H1 (cell line): ENCODE measurements at regions not wholly inside any gene's neighbourhood (a gene's known extent, or its start where the extent isn't known, plus 50 kb on each side); places are given as distances from the start of the nearest gene placed in this dataset.

ENCODE experiments used
- CTCF ChIP-seq, 3 experiments: IDR thresholded peaks; 1 replicate in 2 of 3; 2 replicates in 1 of 3; pipeline versions ENCODE4 v1.5.1 to v1.6.1; 2011; ENCODE audit warnings: low read length in 3 of 3, mild to moderate bottlenecking in 3 of 3, inconsistent platforms in 2 of 3, low read depth in 1 of 3, moderate library complexity in 1 of 3; ENCODE audit not compliant: insufficient read depth in 1 of 3; ENCODE audit errors: control extremely low read depth in 1 of 3
- MAX ChIP-seq: IDR thresholded peaks from 2 replicates; pipeline ENCODE4 v1.6.1; 2012; ENCODE audit warnings: inconsistent platforms
- POLR2A ChIP-seq, 2 experiments: IDR thresholded peaks; 1 replicate in 1 of 2; 2 replicates in 1 of 2; pipeline ENCODE4 v1.6.1; 2011; ENCODE audit warnings: low read depth in 2 of 2, low read length in 2 of 2, mild to moderate bottlenecking in 2 of 2; ENCODE audit errors: control extremely low read depth in 1 of 2
- RAD21 ChIP-seq, 2 experiments: IDR thresholded peaks in 1 of 2; conservative IDR thresholded peaks in 1 of 2; 2 replicates each; pipeline ENCODE4 v1.6.1; 2011; ENCODE audit warnings: low read depth in 2 of 2, low read length in 2 of 2, improper control_type of control experiment in 1 of 2, inconsistent platforms in 1 of 2, mild to moderate bottlenecking in 1 of 2, moderate library complexity in 1 of 2
- TCF12 ChIP-seq: IDR thresholded peaks from 2 replicates; pipeline ENCODE4 v1.6.1; 2011; ENCODE audit warnings: low read depth, mild to moderate bottlenecking, low read length
- ZNF274 ChIP-seq: IDR thresholded peaks from 2 replicates; pipeline ENCODE4 v1.7.0; 2012; ENCODE audit warnings: low read length, borderline replicate concordance; ENCODE audit errors: extremely low read depth

- no peak for TF ChIP-seq CTCF (IDR thresholded peaks at IDR 0.05; ENCODE audit: control extremely low read depth in 1 of 3, insufficient read depth in 1 of 3, low read depth in 1 of 3, low read length in 3 of 3)
- no peak for TF ChIP-seq RAD21 (IDR thresholded peaks at IDR 0.05 in 1 of 2, conservative IDR thresholded peaks at IDR 0.05 in 1 of 2; ENCODE audit: low read depth in 2 of 2, low read length in 2 of 2)
- TF ChIP-seq ZNF274 = no peak
- TF ChIP-seq TCF12 = no peak
- no peak for TF ChIP-seq MAX
- TF ChIP-seq POLR2A (IDR thresholded peaks at IDR 0.05; ENCODE audit: control extremely low read depth in 1 of 2, low read depth in 2 of 2, low read length in 2 of 2) = no peak
Observed at GRCh38 chr4:125527681-125528080, 212.9 kb downstream of the FAT4 start.
